Bronchial epithelial cell (primary cell): ENCODE measurements at regions not wholly inside any gene's neighbourhood (a gene's known extent, or its start where the extent isn't known, plus 50 kb on each side); places are given as distances from the start of the nearest gene placed in this dataset.

Experiments used
- DNase-seq: peaks from one replicate; pipeline ENCODE4 v3.0.0-alpha.2; 2010; ENCODE audit warnings: low read depth
- FAIRE-seq: peaks from 2 replicates; lab custom pipeline; 2011; peaks lifted over from hg19 to GRCh38; lab: Jason Lieb, UNC
- H3K27me3 ChIP-seq: 2 replicates; pipeline ENCODE4 v1.5.1; 2011; ENCODE audit warnings: low read length; ENCODE audit not compliant: control insufficient read depth, insufficient read depth
- H3K36me3 ChIP-seq: 2 replicates; pipeline ENCODE4 v1.5.1; 2011; ENCODE audit warnings: low read length; ENCODE audit not compliant: control insufficient read depth, insufficient read depth
- H3K4me3 ChIP-seq: 2 replicates; pipeline ENCODE4 v1.5.1; 2011; ENCODE audit warnings: mild to moderate bottlenecking, low read depth, low read length, control low read depth
- CTCF ChIP-seq: IDR thresholded peaks from 2 replicates; pipeline ENCODE4 v1.5.1; 2011; ENCODE audit warnings: mild to moderate bottlenecking, moderate library complexity, low read length, control low read depth, inconsistent platforms; ENCODE audit not compliant: insufficient read depth, severe bottlenecking

- no peak for FAIRE-seq
- DNase-seq, result no peak
- TF ChIP-seq CTCF, result no peak
- H3K27me3 ChIP-seq, result no peaks in the 10 kb centered on the region
- H3K36me3 ChIP-seq, result no peaks in the 10 kb centered on the region
- no peak overlapping the region for H3K4me3 ChIP-seq
Measured at GRCh38 chr2:7309582-7309981, 392.4 kb downstream of the RNF144A start.

- DNase-seq, result no peak
- TF ChIP-seq CTCF, result no peak
- no peak for FAIRE-seq
- no peaks in the 10 kb centered on the region for H3K27me3 ChIP-seq
- H3K36me3 ChIP-seq, result no peaks in the 10 kb centered on the region
- no peak overlapping the region for H3K4me3 ChIP-seq
Measured at GRCh38 chr2:7324706-7325105, 407.5 kb downstream of the RNF144A start.

- no peak overlapping the region for H3K4me3 ChIP-seq
- no peaks in the 10 kb centered on the region for H3K36me3 ChIP-seq
- FAIRE-seq, result no peak
- DNase-seq, result no peak
- TF ChIP-seq CTCF, result no peak
- H3K27me3 ChIP-seq, result no peaks in the 10 kb centered on the region
Measured at GRCh38 chr2:7325186-7325585, 408.0 kb downstream of the RNF144A start.

GRCh38 chr2:7329465-7329864, 412.3 kb downstream of the RNF144A start:
- H3K36me3 ChIP-seq, result no peaks in the 10 kb centered on the region
- H3K27me3 ChIP-seq, result no peaks in the 10 kb centered on the region
- no peak overlapping the region for H3K4me3 ChIP-seq
- DNase-seq (no peak), FAIRE-seq (no peak)
- TF ChIP-seq CTCF, result no peak

- no peak for FAIRE-seq
- no peaks in the 10 kb centered on the region for H3K27me3 ChIP-seq
- no peak for TF ChIP-seq CTCF
- H3K36me3 ChIP-seq, result no peaks in the 10 kb centered on the region
- H3K4me3 ChIP-seq, result no peak overlapping the region
- peak; percentile 39 for DNase-seq
Measured at GRCh38 chr2:7333189-7333765, 416.1 kb downstream of the RNF144A start.

GRCh38 chr2:7333960-7334493, 416.8 kb downstream of the RNF144A start:
- Histone ChIP-seq H3K36me3 (no peaks in the 10 kb centered on the region), H3K4me3 (no peak overlapping the region), H3K27me3 (no peaks in the 10 kb centered on the region)
- DNase-seq (no peak), FAIRE-seq (no peak)
- no peak for TF ChIP-seq CTCF
